Heart right ventricle (tissue), 16 donors: ENCODE measurements at regions not wholly inside any gene's neighbourhood (a gene's known extent, or its start where the extent isn't known, plus 50 kb on each side); places are given as distances from the start of the nearest gene placed in this dataset.
A peak's percentile ranks its signal among the peaks of the same experiment; 100 is the strongest.

ENCODE experiments used
- ATAC-seq, 8 donors: fragments of 200-7000 bp; cut with Tn5 transposase; one replicate each; pipeline ENCODE4 v1.9.1; 2020; ENCODE audit warnings: mild to moderate bottlenecking in 8 of 8, moderate library complexity in 8 of 8, moderate number of reproducible peaks in 1 of 8
- DNase-seq, 2 donors: peaks; one replicate each; pipeline ENCODE4 v3.0.0-alpha.2; 2020
- H3K27ac ChIP-seq, 10 donors: fragments of 200-600 bp; sonication (generic) in 2 of 10; one replicate each; pipeline versions ENCODE4 v1.5.0 to v1.8.0; 2020 to 2022; ENCODE audit warnings: mild to moderate bottlenecking in 3 of 10
- H3K27me3 ChIP-seq, 7 donors: fragments of 200-600 bp; one replicate each; pipeline ENCODE4 v1.8.0; 2021 to 2022; ENCODE audit warnings: mild to moderate bottlenecking in 2 of 7
- H3K36me3 ChIP-seq, 9 donors: fragments of 200-600 bp; sonication (generic) in 1 of 9; one replicate each; pipeline versions ENCODE4 v1.5.0 to v1.8.0; 2020 to 2022; ENCODE audit warnings: mild to moderate bottlenecking in 2 of 9
- H3K4me1 ChIP-seq, 9 donors: fragments of 200-600 bp; sonication (generic) in 1 of 9; one replicate each; pipeline versions ENCODE4 v1.5.0 to v1.8.0; 2020 to 2022; ENCODE audit warnings: mild to moderate bottlenecking in 4 of 9
- H3K4me3 ChIP-seq, 10 donors: fragments of 200-600 bp; sonication (generic) in 2 of 10; one replicate each; pipeline versions ENCODE4 v1.5.0 to v1.8.0; 2020 to 2022; ENCODE audit warnings: mild to moderate bottlenecking in 7 of 10, moderate library complexity in 2 of 10
- H3K9me3 ChIP-seq, 11 donors: fragments of 200-600 bp in 10 of 11; sonication (generic) in 2 of 11; one replicate each; pipeline versions ENCODE4 v1.5.0 to v1.8.0; 2013 to 2022; ENCODE audit warnings: mild to moderate bottlenecking in 2 of 11, control low read depth in 1 of 11, moderate library complexity in 1 of 11
- CTCF ChIP-seq, 9 donors: fragments of 200-600 bp; sonication (generic) in 2 of 9; IDR thresholded peaks; one replicate each; pipeline versions ENCODE4 v1.5.0 to v1.8.0; 2021 to 2022; ENCODE audit warnings: antibody characterized with exemption in 9 of 9, mild to moderate bottlenecking in 5 of 9, moderate library complexity in 1 of 9
- WGBS, 2 donors: extraction: QIAGEN DNeasy Blood & Tissue Kit; methylation state at CpG; one replicate each; pipeline ENCODE4 v1.1.7; 2013; ENCODE audit warnings: inconsistent platforms in 1 of 2; 5-methylcytosine and 5-hydroxymethylcytosine counted together
- intact Hi-C, 10 donors: fragments of 100-400 bp; cut with DNase I; formaldehyde crosslinking; loops; one replicate each; pipeline versions ENCODE4 v1.11.1 to v1.14.2; 2022
- donor health status: Arrhythmogenic right ventricular cardiomyopathy.
- donor health status: ischemic (EF 13 %, LVEDD 7.1; RV severe dilation, severe dysfunction).
- donor health status: healthy with polysubstance abuse.
- donor health status: DM: no; HTN: yes; CAD: no.
- donor health status: DM: no; HTN: no; CAD: no.
- donor health status: ischemic (EF 25% LVEDD 6.9; RV normal size, moderate dysfunction).
- donor health status: ischemic (EF 25% LVEDD 5.7; RV mildly dilated, moderate dysfunction).
- donor health status: healthy.
- donor health status: DM: yes; HTN: yes; CAD: no.
- donor health status: Ischemic cardiomyopathy.
- donor health status: ischemic (EF 35%, LVEDD 5.7; RV mildly dilated, moderate dysfunction).
- donor health status: nonischemic (EF 11% LVEDD 7.7; RV severe dilation, severe dysfunction).
- donor health status: DM: yes; HTN: yes; CAD: no.
- donor health status: PGD.
- donor health status: ischemic (EF 29% LVEDD 5.4; RV normal size, mild dysfunction).
- donor health status: nonischemic (EF 23%, LVEDD 6.1; RV moderate dilation, normal function).

DNA sequence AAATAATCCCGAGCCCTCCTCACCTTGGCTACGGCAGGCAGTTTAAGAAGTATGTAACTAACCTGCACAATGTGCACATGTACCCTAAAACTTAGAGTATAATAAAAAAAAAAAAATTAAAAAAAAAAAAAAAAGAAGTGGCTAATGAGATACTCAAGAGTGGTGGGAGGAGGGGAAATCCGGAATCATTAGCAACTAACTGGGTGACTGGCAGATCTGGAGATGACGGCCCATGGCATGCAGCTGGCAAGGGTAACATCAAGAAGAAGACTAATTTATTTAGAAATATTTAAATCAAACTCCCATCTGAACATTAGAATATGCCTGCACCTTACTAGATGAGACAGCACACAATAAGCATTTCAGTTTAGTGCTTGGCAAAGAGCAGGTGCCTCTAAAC, 52.3 kb upstream of the TMCC3 start:
- intact Hi-C loops = no loop called here

GRCh38 chr12:94701711-94702110, 51.4 kb upstream of the TMCC3 start:
- Histone ChIP-seq H3K4me1 (peaks cover 0 to 37% (median 15%) of the 10 kb centered on the region in 9 donors), H3K9me3 (peaks cover 0 to 6% (median 0%) of the 10 kb centered on the region in 11 donors), H3K36me3 (no peaks in the 10 kb centered on the region), H3K4me3 (no peak overlapping the region), H3K27me3 (no peaks in the 10 kb centered on the region), H3K27ac (no peak overlapping the region)
- no peak for DNase-seq
- intact Hi-C loops = no loop called here
- peak in 2 of 8 donors; percentile 37 to 46 for ATAC-seq
- 46 to 68% methylated on average over 2 of the region's 2 CpGs for WGBS, 2 donors
- no peak for TF ChIP-seq CTCF (IDR thresholded peaks at IDR 0.05)

More for the DNA sequence above, 52.3 kb upstream of the TMCC3 start:
- no peaks in the 10 kb centered on the region for H3K27me3 ChIP-seq
- peaks cover 0 to 44% (median 17%) of the 10 kb centered on the region in 9 donors for H3K4me1 ChIP-seq
- no peak for TF ChIP-seq CTCF (IDR thresholded peaks at IDR 0.05)
- DNase-seq = no peak
- WGBS, 2 donors = 83 to 98% methylated on average over 4 of the region's 4 CpGs
- no peak overlapping the region for H3K4me3 ChIP-seq
- no peaks in the 10 kb centered on the region for H3K9me3 ChIP-seq
- no peak overlapping the region for H3K27ac ChIP-seq
- no peaks in the 10 kb centered on the region for H3K36me3 ChIP-seq
- no peak for ATAC-seq

GRCh38 chr12:94700662-94701061, 50.3 kb upstream of the TMCC3 start:
- H3K27me3 ChIP-seq = no peaks in the 10 kb centered on the region
- H3K9me3 ChIP-seq = peaks cover 0 to 6% (median 0%) of the 10 kb centered on the region in 11 donors
- H3K4me3 ChIP-seq = no peak overlapping the region
- H3K27ac ChIP-seq = no peak overlapping the region
- WGBS, 2 donors = 73 to 99% methylated on average over 2 of the region's 2 CpGs
- intact Hi-C loops = no loop called here
- ATAC-seq (no peak), DNase-seq (no peak)
- peaks cover 0 to 31% (median 15%) of the 10 kb centered on the region in 9 donors for H3K4me1 ChIP-seq
- TF ChIP-seq CTCF (IDR thresholded peaks at IDR 0.05) = no peak
- no peaks in the 10 kb centered on the region for H3K36me3 ChIP-seq
